GM10266 (cell line): ENCODE measurements at regions not wholly inside any gene's neighbourhood (a gene's known extent, or its start where the extent isn't known, plus 50 kb on each side); places are given as distances from the start of the nearest gene placed in this dataset.

Experiments
- DNase-seq: peaks from one replicate; pipeline ENCODE4 v3.0.0; 2012; ENCODE audit errors: extremely low spot score
- TF ChIP-seq, protein P1 (sequence below): IDR thresholded peaks from 2 replicates; pipeline ENCODE4 v1.5.1; 2012; ENCODE audit warnings: mild to moderate bottlenecking, low read depth; ENCODE audit not compliant: control insufficient read depth, insufficient read depth; ENCODE audit errors: missing control alignments

GRCh38 chr10:107619139-107619538 lies 454.6 kb upstream of the SORCS1 start:
- DNase-seq: no peak
- TF ChIP-seq, protein P1, sequence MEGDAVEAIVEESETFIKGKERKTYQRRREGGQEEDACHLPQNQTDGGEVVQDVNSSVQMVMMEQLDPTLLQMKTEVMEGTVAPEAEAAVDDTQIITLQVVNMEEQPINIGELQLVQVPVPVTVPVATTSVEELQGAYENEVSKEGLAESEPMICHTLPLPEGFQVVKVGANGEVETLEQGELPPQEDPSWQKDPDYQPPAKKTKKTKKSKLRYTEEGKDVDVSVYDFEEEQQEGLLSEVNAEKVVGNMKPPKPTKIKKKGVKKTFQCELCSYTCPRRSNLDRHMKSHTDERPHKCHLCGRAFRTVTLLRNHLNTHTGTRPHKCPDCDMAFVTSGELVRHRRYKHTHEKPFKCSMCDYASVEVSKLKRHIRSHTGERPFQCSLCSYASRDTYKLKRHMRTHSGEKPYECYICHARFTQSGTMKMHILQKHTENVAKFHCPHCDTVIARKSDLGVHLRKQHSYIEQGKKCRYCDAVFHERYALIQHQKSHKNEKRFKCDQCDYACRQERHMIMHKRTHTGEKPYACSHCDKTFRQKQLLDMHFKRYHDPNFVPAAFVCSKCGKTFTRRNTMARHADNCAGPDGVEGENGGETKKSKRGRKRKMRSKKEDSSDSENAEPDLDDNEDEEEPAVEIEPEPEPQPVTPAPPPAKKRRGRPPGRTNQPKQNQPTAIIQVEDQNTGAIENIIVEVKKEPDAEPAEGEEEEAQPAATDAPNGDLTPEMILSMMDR: no peak

GRCh38 chr10:107618504-107618994 lies 454.0 kb upstream of the SORCS1 start:
- TF ChIP-seq, protein P1: no peak
- DNase-seq: no peak

DNA sequence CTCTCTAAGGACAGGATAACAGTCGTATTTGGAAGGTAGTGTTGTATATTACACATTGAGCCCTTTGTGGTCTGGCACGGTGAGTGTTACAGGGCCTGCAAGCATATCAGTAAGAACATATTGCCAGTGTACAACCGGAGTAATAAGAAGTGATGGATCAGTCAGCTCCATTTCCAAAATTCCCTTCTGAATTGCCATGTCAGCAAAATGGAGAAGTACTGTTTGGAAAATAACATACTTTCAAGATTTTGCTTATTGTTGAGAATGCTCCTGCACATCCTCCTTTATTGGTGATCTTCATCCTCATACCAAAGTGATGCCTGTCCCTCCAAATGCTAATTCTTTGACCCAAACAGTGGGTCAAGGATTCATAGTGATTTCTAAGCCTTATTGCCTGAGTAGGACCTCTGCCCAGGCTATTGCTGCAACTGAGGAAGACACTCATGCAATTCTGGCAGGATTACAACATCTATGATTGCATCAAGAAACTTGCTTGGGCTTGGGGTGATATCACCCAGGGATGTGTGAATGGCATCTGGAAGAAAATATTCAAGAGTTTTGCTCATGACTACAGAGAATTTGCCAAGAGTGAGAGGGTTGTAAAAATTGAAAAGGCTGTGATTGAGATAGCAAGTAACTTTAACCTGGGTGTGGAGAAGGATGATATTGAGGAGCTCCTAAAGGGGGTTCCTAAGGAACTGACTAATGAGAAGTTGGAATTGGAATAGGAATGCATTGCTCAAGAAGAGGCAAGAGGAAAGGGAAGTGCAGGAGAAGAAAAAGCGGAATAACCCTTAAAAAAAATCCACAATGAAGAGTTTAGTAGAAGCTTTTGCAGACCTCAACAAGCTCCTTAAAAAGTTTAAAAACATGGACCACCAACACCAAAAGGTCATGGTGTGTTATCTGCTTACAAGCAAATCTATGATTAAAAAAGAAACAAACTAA lies 452.2 kb upstream of the SORCS1 start:
- TF ChIP-seq, protein P1: no peak
- DNase-seq: no peak

DNA sequence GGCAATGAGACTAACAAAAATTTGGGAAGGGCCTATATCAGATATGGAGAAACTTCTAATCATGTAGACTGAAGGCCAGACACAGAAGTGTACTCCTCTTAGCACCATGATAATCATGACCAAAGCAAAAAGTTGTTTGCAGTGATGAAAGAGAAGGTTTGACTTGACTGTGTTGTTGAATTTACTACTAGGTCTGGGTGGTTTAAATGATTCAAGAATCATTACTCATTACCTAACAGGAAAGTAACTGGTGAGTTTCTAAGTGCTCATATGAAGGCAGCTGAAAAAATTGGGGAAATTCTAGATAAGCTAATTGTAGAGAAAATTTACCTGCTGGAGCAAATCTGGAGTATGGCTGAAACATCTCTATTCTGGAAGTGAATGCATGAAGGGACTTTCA lies 451.5 kb upstream of the SORCS1 start:
- TF ChIP-seq, protein P1: no peak
- no peak for DNase-seq

GRCh38 chr10:107614939-107615685 lies 450.6 kb upstream of the SORCS1 start:
- no peak for DNase-seq
- TF ChIP-seq, protein P1: no peak

- TF ChIP-seq, protein P1: no peak
- no peak for DNase-seq
These were observed 446.6 kb upstream of the SORCS1 start for GRCh38 chr10:107611115-107611514.
